A673 (cell line): ENCODE measurements at regions not wholly inside any gene's neighbourhood (a gene's known extent, or its start where the extent isn't known, plus 50 kb on each side); places are given as distances from the start of the nearest gene placed in this dataset.

Source experiments
- EZH2 ChIP-seq: fragments of 200-600 bp; sonication (generic); IDR thresholded peaks from 2 replicates; pipeline ENCODE4 v1.6.1; 2017; ENCODE audit warnings: borderline replicate concordance, low read depth, mild to moderate bottlenecking, mixed read lengths, antibody characterized with exemption, low read length; ENCODE audit not compliant: poor library complexity, severe bottlenecking
- TF ChIP-seq, protein P1 (sequence below): fragments of 300-800, 200-600 bp; sonication (generic); conservative IDR thresholded peaks from 2 replicates; pipeline ENCODE4 v1.5.1; 2017; ENCODE audit warnings: low read depth, mild to moderate bottlenecking, antibody characterized with exemption, low read length, moderate library complexity, mixed read lengths

GRCh38 chr2:12932192-12932591 is 215.5 kb downstream of the TRIB2 start:
- TF ChIP-seq, protein P1, sequence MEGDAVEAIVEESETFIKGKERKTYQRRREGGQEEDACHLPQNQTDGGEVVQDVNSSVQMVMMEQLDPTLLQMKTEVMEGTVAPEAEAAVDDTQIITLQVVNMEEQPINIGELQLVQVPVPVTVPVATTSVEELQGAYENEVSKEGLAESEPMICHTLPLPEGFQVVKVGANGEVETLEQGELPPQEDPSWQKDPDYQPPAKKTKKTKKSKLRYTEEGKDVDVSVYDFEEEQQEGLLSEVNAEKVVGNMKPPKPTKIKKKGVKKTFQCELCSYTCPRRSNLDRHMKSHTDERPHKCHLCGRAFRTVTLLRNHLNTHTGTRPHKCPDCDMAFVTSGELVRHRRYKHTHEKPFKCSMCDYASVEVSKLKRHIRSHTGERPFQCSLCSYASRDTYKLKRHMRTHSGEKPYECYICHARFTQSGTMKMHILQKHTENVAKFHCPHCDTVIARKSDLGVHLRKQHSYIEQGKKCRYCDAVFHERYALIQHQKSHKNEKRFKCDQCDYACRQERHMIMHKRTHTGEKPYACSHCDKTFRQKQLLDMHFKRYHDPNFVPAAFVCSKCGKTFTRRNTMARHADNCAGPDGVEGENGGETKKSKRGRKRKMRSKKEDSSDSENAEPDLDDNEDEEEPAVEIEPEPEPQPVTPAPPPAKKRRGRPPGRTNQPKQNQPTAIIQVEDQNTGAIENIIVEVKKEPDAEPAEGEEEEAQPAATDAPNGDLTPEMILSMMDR, result no peak
- no peak for TF ChIP-seq EZH2
